ENCODE measurements at regions not wholly inside any gene's neighbourhood (a gene's known extent, or its start where the extent isn't known, plus 50 kb on each side); places are given as distances from the start of the nearest gene placed in this dataset.

DNA sequence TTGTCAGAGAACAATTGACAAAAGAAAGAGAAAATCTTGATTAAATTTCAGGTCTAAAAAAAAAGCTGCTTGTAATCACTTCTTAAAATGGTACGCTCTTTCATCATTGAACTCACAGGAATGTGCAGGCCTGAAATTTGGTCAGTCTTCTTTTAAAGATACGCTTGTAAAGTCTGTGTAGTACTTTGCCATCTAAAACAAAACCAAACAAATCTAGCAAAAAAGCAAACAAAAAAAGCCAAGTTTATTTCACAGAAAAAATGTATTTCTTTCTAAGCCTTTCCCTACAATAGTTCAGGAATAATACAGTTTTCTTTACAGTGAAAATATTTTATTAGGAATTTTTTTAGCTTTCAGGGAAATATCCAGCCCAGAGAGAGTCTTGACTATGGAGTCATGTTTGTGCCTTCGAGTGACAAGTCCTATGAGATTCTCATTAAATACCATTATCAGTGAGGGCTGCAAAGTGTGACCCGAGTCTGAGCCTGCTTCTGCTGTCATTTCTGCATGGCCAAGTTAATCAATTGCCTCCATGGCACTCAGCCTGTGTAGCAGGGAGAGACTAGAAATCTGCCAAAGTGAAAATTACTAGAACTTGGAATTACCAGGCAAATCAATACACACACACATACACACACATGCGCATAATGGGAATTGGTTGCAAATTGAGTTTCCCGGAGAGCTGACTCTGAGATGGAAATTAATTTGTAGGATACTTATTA is 172.6 kb downstream of the OTUD1 start:
- Histone ChIP-seq H3K4me1 (replicated peaks in 1 of 2) (no peaks in the 10 kb centered on the region), H3K27ac (no peak overlapping the region), H3K4me3 (no peak overlapping the region), H3K27me3 (no peaks in the 10 kb centered on the region), H3K36me3 (replicated peaks in 1 of 2) (no peaks in the 10 kb centered on the region), H3K9me3 (replicated peaks in 1 of 3) (no peaks in the 10 kb centered on the region)
- intact Hi-C loops (cut with DNase I), result no loop called here
- DNase-seq, result no peak
- TF ChIP-seq POLR2A (IDR thresholded peaks at IDR 0.05), result no peak
- TF ChIP-seq, protein P1, sequence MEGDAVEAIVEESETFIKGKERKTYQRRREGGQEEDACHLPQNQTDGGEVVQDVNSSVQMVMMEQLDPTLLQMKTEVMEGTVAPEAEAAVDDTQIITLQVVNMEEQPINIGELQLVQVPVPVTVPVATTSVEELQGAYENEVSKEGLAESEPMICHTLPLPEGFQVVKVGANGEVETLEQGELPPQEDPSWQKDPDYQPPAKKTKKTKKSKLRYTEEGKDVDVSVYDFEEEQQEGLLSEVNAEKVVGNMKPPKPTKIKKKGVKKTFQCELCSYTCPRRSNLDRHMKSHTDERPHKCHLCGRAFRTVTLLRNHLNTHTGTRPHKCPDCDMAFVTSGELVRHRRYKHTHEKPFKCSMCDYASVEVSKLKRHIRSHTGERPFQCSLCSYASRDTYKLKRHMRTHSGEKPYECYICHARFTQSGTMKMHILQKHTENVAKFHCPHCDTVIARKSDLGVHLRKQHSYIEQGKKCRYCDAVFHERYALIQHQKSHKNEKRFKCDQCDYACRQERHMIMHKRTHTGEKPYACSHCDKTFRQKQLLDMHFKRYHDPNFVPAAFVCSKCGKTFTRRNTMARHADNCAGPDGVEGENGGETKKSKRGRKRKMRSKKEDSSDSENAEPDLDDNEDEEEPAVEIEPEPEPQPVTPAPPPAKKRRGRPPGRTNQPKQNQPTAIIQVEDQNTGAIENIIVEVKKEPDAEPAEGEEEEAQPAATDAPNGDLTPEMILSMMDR (IDR thresholded peaks at IDR 0.05), result no peak
- WGBS, 4 donors, result 58 to 74% (median 73%) methylated on average over 6 of the region's 6 CpGs

DNA sequence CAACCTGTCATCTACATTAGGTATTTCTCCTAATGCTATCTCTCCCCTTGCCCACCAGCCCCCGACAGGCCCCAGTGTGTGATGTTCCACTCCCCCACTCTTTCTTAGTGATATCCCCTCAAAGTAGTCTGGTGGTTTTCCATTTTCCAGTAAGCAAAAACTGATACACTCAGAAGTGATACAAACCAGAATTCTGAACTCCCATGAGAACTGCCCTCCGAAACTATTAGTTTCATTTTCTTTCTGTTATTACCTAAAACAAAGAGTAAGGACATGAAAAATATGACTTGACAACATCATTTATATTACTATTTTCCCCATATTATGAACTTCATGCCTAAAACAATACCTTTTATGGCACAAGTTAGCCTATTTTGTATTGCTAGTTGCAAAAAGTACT is 175.0 kb downstream of the OTUD1 start:
- 83 to 94% (median 89%) methylated on average over 2 of the region's 2 CpGs for WGBS, 4 donors
- TF ChIP-seq, protein P1 (IDR thresholded peaks at IDR 0.05), result no peak
- no peak for TF ChIP-seq POLR2A (IDR thresholded peaks at IDR 0.05)

DNA sequence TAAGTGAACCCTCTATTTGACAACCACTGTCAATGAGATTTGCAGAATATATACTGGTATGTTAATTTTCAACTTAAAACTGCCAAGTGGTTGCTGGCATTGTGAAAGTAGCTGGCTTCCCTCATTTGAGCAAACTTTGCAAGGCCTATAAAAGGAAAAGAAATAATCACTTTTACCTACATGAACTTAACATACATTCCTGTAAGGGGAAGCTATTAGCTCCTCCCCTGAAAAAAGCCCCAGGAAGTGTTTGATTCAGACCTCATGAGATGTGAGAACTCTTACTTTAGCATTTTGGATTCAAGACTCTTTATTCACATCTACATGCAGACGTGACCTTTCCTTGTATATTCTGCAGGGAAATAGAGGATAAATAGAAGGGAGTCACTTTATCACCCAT is 175.6 kb downstream of the OTUD1 start:
- DNase-seq, result no peak
- TF ChIP-seq, protein P1 (IDR thresholded peaks at IDR 0.05), result no peak
- TF ChIP-seq POLR2A (IDR thresholded peaks at IDR 0.05), result no peak
- Histone ChIP-seq H3K27me3 (no peaks in the 10 kb centered on the region), H3K36me3 (replicated peaks in 1 of 2) (no peaks in the 10 kb centered on the region), H3K27ac (no peak overlapping the region), H3K4me3 (no peak overlapping the region), H3K4me1 (replicated peaks in 1 of 2) (no peaks in the 10 kb centered on the region), H3K9me3 (replicated peaks in 1 of 3) (no peaks in the 10 kb centered on the region)
- intact Hi-C loops (cut with DNase I), result no loop called here
- WGBS, 4 donors, result 59 to 69% (median 66%) methylated on average over 1 of the region's 1 CpG

More for the DNA sequence above, 175.0 kb downstream of the OTUD1 start:
- no peaks in the 10 kb centered on the region for H3K36me3 ChIP-seq (replicated peaks in 1 of 2)
- H3K27ac ChIP-seq, result no peak overlapping the region
- intact Hi-C loops (cut with DNase I), result no loop called here
- DNase-seq, result no peak
- no peaks in the 10 kb centered on the region for H3K27me3 ChIP-seq
- no peak overlapping the region for H3K4me3 ChIP-seq
- no peaks in the 10 kb centered on the region for H3K4me1 ChIP-seq (replicated peaks in 1 of 2)
- H3K9me3 ChIP-seq (replicated peaks in 1 of 3), result no peaks in the 10 kb centered on the region

DNA sequence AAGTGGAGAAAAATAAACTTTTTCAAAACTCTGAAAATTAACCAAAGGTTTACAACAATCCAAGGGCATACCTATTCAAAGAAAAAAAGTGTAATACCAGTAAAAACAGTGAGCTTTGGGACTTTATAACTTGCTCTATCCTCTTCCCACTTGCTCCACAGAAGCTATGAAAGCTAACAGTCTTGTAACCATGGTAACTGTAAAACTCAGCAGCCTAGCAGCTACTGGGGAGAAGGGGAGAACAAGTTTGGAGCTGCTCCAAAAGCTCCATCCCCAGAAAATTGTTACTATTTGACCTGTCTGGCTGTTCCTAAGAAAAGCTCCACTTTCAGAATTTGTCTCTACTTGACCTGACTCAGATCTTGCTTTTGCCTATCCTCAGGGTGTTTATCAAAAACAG is 191.5 kb downstream of the OTUD1 start:
- H3K27me3 ChIP-seq, result no peaks in the 10 kb centered on the region
- no peaks in the 10 kb centered on the region for H3K9me3 ChIP-seq (replicated peaks in 1 of 3)
- TF ChIP-seq, protein P1 (IDR thresholded peaks at IDR 0.05), result no peak
- no peak for TF ChIP-seq POLR2A (IDR thresholded peaks at IDR 0.05)
- no peaks in the 10 kb centered on the region for H3K4me1 ChIP-seq (replicated peaks in 1 of 2)
- no peaks in the 10 kb centered on the region for H3K36me3 ChIP-seq (replicated peaks in 1 of 2)
- H3K27ac ChIP-seq, result no peak overlapping the region
- intact Hi-C loops (cut with DNase I), result no loop called here
- DNase-seq, result no peak
- no peak overlapping the region for H3K4me3 ChIP-seq
